ENCODE measurements at regions not wholly inside any gene's neighbourhood (a gene's known extent, or its start where the extent isn't known, plus 50 kb on each side); places are given as distances from the start of the nearest gene placed in this dataset.

- Histone ChIP-seq H3K27me3 (no peaks in the 10 kb centered on the region), H3K4me1 (no peaks in the 10 kb centered on the region), H3K36me3 (no peaks in the 10 kb centered on the region), H3K4me3 (no peak overlapping the region), H3K27ac (no peak overlapping the region), H3K9me3 (no peaks in the 10 kb centered on the region)
- TF ChIP-seq POLR2AphosphoS5 (IDR thresholded peaks at IDR 0.05; ENCODE audit: insufficient read depth in 1 of 2, low read depth in 1 of 2) (no peak), POLR2A (IDR thresholded peaks at IDR 0.05) (no peak)
- TF ChIP-seq, protein P1, sequence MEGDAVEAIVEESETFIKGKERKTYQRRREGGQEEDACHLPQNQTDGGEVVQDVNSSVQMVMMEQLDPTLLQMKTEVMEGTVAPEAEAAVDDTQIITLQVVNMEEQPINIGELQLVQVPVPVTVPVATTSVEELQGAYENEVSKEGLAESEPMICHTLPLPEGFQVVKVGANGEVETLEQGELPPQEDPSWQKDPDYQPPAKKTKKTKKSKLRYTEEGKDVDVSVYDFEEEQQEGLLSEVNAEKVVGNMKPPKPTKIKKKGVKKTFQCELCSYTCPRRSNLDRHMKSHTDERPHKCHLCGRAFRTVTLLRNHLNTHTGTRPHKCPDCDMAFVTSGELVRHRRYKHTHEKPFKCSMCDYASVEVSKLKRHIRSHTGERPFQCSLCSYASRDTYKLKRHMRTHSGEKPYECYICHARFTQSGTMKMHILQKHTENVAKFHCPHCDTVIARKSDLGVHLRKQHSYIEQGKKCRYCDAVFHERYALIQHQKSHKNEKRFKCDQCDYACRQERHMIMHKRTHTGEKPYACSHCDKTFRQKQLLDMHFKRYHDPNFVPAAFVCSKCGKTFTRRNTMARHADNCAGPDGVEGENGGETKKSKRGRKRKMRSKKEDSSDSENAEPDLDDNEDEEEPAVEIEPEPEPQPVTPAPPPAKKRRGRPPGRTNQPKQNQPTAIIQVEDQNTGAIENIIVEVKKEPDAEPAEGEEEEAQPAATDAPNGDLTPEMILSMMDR (IDR thresholded peaks at IDR 0.05) = no peak
- intact Hi-C loops (cut with DNase I) = no loop called here
- no peak for DNase-seq (ENCODE audit: extremely low spot score in 2 of 2)
Observed at GRCh38 chr10:29063806-29064644, 224.8 kb upstream of the LYZL1 start.

GRCh38 chr10:29064680-29065079 is 224.2 kb upstream of the LYZL1 start:
- H3K4me3 ChIP-seq = no peak overlapping the region
- no peaks in the 10 kb centered on the region for H3K4me1 ChIP-seq
- H3K27me3 ChIP-seq = no peaks in the 10 kb centered on the region
- intact Hi-C loops (cut with DNase I) = no loop called here
- TF ChIP-seq POLR2A (IDR thresholded peaks at IDR 0.05) (no peak), POLR2AphosphoS5 (IDR thresholded peaks at IDR 0.05; ENCODE audit: insufficient read depth in 1 of 2, low read depth in 1 of 2) (no peak)
- TF ChIP-seq, protein P1 (IDR thresholded peaks at IDR 0.05) = no peak
- H3K36me3 ChIP-seq = no peaks in the 10 kb centered on the region
- DNase-seq (ENCODE audit: extremely low spot score in 2 of 2) = no peak
- H3K27ac ChIP-seq = no peak overlapping the region
- H3K9me3 ChIP-seq = no peaks in the 10 kb centered on the region

DNA sequence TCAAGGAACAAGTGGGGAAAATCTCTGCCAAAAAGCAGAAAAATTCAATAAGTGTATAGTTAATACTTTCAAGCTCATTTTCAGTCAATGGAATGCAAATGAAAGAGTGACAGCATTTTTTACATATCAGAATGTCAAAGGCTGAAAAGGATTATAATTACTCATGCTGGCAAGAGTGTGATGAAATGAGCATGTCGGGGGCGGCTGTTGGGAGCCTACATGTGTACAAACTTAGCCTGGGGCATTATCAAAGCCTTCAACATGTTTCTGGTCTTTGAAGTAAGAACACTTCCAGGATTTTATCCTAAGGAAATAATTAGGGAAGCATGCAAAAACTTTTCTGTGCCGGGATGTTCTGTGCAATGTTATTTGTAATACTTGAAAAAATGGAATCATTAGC is 221.7 kb upstream of the LYZL1 start:
- intact Hi-C loops (cut with DNase I) = no loop called here
- Histone ChIP-seq H3K9me3 (no peaks in the 10 kb centered on the region), H3K27me3 (no peaks in the 10 kb centered on the region), H3K4me1 (no peaks in the 10 kb centered on the region), H3K4me3 (no peak overlapping the region), H3K36me3 (no peaks in the 10 kb centered on the region), H3K27ac (no peak overlapping the region)
- no peak for TF ChIP-seq POLR2AphosphoS5 (IDR thresholded peaks at IDR 0.05; ENCODE audit: insufficient read depth in 1 of 2, low read depth in 1 of 2)
- TF ChIP-seq, protein P1 (IDR thresholded peaks at IDR 0.05) = no peak
- no peak for TF ChIP-seq POLR2A (IDR thresholded peaks at IDR 0.05)
- DNase-seq (ENCODE audit: extremely low spot score in 2 of 2) = no peak

DNA sequence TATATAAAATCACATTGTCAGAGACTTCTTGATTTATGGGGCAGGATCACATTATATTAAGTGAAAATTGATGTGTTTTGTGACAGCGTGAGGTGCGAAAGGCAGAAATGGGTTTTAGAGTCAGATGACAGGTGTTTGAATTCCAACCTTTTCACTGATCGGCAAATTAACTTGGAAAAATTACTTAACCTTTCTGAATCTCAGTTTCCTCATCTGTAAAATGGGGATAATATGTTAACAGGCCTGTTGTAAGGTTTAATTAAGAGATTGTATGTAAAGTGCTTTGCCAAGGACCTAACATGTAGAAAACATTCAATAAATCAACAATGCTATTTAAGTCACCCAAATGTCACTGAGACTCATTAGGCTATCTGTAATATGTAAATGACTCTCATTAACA is 221.2 kb upstream of the LYZL1 start:
- intact Hi-C loops (cut with DNase I) = no loop called here
- Histone ChIP-seq H3K9me3 (no peaks in the 10 kb centered on the region), H3K4me3 (no peak overlapping the region), H3K36me3 (no peaks in the 10 kb centered on the region), H3K27me3 (no peaks in the 10 kb centered on the region), H3K27ac (no peak overlapping the region), H3K4me1 (no peaks in the 10 kb centered on the region)
- TF ChIP-seq POLR2AphosphoS5 (IDR thresholded peaks at IDR 0.05; ENCODE audit: insufficient read depth in 1 of 2, low read depth in 1 of 2) (no peak), POLR2A (IDR thresholded peaks at IDR 0.05) (no peak)
- TF ChIP-seq, protein P1 (IDR thresholded peaks at IDR 0.05) = no peak
- no peak for DNase-seq (ENCODE audit: extremely low spot score in 2 of 2)

DNA sequence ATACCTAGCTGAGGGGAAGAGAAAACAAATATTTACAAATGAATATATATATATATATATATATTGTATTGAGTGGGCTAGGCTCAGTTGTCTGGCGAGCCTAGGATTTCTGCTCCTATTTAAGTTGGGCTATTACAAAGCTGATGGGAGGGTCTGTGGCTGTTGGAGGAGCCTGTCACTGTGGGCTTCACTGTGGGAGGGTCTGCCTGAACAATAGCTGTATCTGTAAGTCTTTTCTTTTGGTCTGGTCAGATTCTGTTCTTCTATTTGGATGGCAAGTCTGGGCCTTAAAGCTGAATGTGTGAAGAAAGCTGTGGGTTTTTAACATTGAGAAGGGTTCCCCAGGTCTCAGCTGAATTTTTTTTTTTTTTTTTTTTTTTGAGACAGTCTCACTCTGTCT is 220.6 kb upstream of the LYZL1 start:
- no peak for TF ChIP-seq POLR2A (IDR thresholded peaks at IDR 0.05)
- TF ChIP-seq, protein P1 (IDR thresholded peaks at IDR 0.05) = no peak
- TF ChIP-seq POLR2AphosphoS5 (IDR thresholded peaks at IDR 0.05; ENCODE audit: insufficient read depth in 1 of 2, low read depth in 1 of 2) = no peak
- Histone ChIP-seq H3K9me3 (no peaks in the 10 kb centered on the region), H3K4me1 (no peaks in the 10 kb centered on the region), H3K27ac (no peak overlapping the region), H3K36me3 (no peaks in the 10 kb centered on the region), H3K4me3 (no peak overlapping the region), H3K27me3 (no peaks in the 10 kb centered on the region)
- no peak for DNase-seq (ENCODE audit: extremely low spot score in 2 of 2)
- intact Hi-C loops (cut with DNase I) = no loop called here
